GM23338 (cell line): ENCODE measurements at regions not wholly inside any gene's neighbourhood (a gene's known extent, or its start where the extent isn't known, plus 50 kb on each side); places are given as distances from the start of the nearest gene placed in this dataset.

Source experiments
- ATAC-seq: fragments of 200-7000 bp; cut with Tn5 transposase; 3 replicates; pipeline ENCODE4 v1.9.1; 2020
- DNase-seq: peaks from one replicate; pipeline ENCODE4 v3.0.0-alpha.2; 2015; ENCODE audit warnings: low spot score
- H2AFZ ChIP-seq: fragments of 200-600 bp; sonication (generic); 2 replicates; pipeline ENCODE4 v1.8.0; 2016; ENCODE audit warnings: antibody characterized with exemption, mild to moderate bottlenecking, moderate library complexity
- H3F3A ChIP-seq: fragments of 200-600 bp; sonication (generic); replicated peaks from 2 replicates; pipeline ENCODE4 v1.8.0; 2017; ENCODE audit warnings: antibody characterized with exemption, mixed run types, low read depth
- H3K27ac ChIP-seq: fragments of 200-600 bp; sonication (generic); 2 replicates; pipeline ENCODE4 v1.6.1; 2016; ENCODE audit warnings: low read depth
- H3K27me3 ChIP-seq: fragments of 200-600 bp; sonication (generic); 2 replicates; pipeline ENCODE4 v1.8.0; 2016; ENCODE audit warnings: mild to moderate bottlenecking, mixed run types, moderate library complexity; ENCODE audit not compliant: insufficient read depth
- H3K36me3 ChIP-seq: fragments of 200-600 bp; sonication (generic); 2 replicates; pipeline ENCODE4 v1.8.0; 2016; ENCODE audit warnings: mild to moderate bottlenecking; ENCODE audit not compliant: insufficient read depth
- H3K4me1 ChIP-seq: fragments of 200-600 bp; sonication (generic); 2 replicates; pipeline ENCODE4 v1.8.0; 2016; ENCODE audit warnings: mild to moderate bottlenecking, moderate library complexity; ENCODE audit not compliant: insufficient read depth
- H3K4me2 ChIP-seq: fragments of 200-600 bp; sonication (generic); 2 replicates; pipeline ENCODE4 v1.7.1; 2017; ENCODE audit warnings: mixed run types
- H3K4me3 ChIP-seq: fragments of 200-600 bp; sonication (generic); 2 replicates; pipeline ENCODE4 v1.6.1; 2016; ENCODE audit warnings: mixed run types
- H3K79me2 ChIP-seq: fragments of 200-600 bp; sonication (generic); replicated peaks from 2 replicates; pipeline ENCODE4 v1.8.0; 2017; ENCODE audit warnings: mild to moderate bottlenecking; ENCODE audit not compliant: insufficient read depth
- H3K9me2 ChIP-seq: fragments of 200-600 bp; sonication (generic); 2 replicates; pipeline ENCODE4 v1.8.0; 2017; ENCODE audit not compliant: insufficient read depth
- H4K20me1 ChIP-seq: fragments of 200-600 bp; sonication (generic); replicated peaks from 2 replicates; pipeline ENCODE4 v1.8.0; 2017; ENCODE audit warnings: mild to moderate bottlenecking; ENCODE audit not compliant: insufficient read depth
- H3K27ac Mint-ChIP-seq: 2 replicates; pipeline ENCODE4 v1.8.0; 2020; ENCODE audit warnings: inconsistent platforms, mild to moderate bottlenecking, moderate library complexity, mixed read lengths
- H3K27me3 Mint-ChIP-seq: 3 replicates; pipeline ENCODE4 v1.8.0; 2022; ENCODE audit warnings: low read depth, mild to moderate bottlenecking, moderate library complexity, mixed read lengths, inconsistent platforms; ENCODE audit not compliant: insufficient read depth, poor library complexity
- H3K36me3 Mint-ChIP-seq: 3 replicates; pipeline ENCODE4 v1.8.0; 2021; ENCODE audit warnings: low read depth, mild to moderate bottlenecking, inconsistent platforms, moderate library complexity, mixed read lengths
- H3K4me1 Mint-ChIP-seq: 3 replicates; pipeline ENCODE4 v1.8.0; 2020; ENCODE audit warnings: mild to moderate bottlenecking, inconsistent platforms, mixed read lengths
- H3K4me3 Mint-ChIP-seq: 3 replicates; pipeline ENCODE4 v1.8.0; 2021; ENCODE audit warnings: moderate library complexity, mild to moderate bottlenecking, inconsistent platforms, mixed read lengths
- H3K9me3 Mint-ChIP-seq: 3 replicates; pipeline ENCODE4 v1.8.0; 2020; ENCODE audit warnings: moderate library complexity, mild to moderate bottlenecking, inconsistent platforms, mixed read lengths
- CREB1 ChIP-seq: fragments of 250-450 bp; sonication (Bioruptor Pico); IDR thresholded peaks from 2 replicates; pipeline ENCODE4 v1.5.0; 2020; ENCODE audit warnings: low read depth, mild to moderate bottlenecking, moderate library complexity
- CTCF ChIP-seq, 2 experiments: fragments of 200-600 bp in 1 of 2; sonication (generic) in 1 of 2; conservative IDR thresholded peaks; 2 replicates each; pipeline versions ENCODE4 v1.5.1 to v1.6.1; 2016 to 2017; ENCODE audit warnings: antibody characterized with exemption in 2 of 2, low read depth in 2 of 2, mild to moderate bottlenecking in 2 of 2, moderate library complexity in 1 of 2
- ETS1 ChIP-seq: IDR thresholded peaks from 2 replicates; pipeline ENCODE4 v1.6.1; 2016; ENCODE audit warnings: antibody characterized with exemption
- EZH2 ChIP-seq: fragments of 200-600 bp; sonication (generic); IDR thresholded peaks from one replicate; pipeline ENCODE4 v1.8.0; 2017; ENCODE audit warnings: antibody characterized with exemption, mild to moderate bottlenecking, low read depth; ENCODE audit not compliant: unreplicated experiment
- EZH2phosphoT487 ChIP-seq: fragments of 200-600 bp; sonication (generic); IDR thresholded peaks from one replicate; pipeline ENCODE4 v1.8.1; 2018; ENCODE audit warnings: antibody characterized with exemption; ENCODE audit not compliant: unreplicated experiment
- JUNB ChIP-seq: IDR thresholded peaks from one replicate; pipeline ENCODE4 v1.6.1; 2016; ENCODE audit warnings: antibody characterized with exemption; ENCODE audit not compliant: unreplicated experiment
- NANOG ChIP-seq: IDR thresholded peaks from 2 replicates; pipeline ENCODE4 v1.6.1; 2016; ENCODE audit warnings: antibody characterized with exemption, borderline replicate concordance
- POLR2AphosphoS5 ChIP-seq: IDR thresholded peaks from 2 replicates; pipeline ENCODE4 v1.6.1; 2016; ENCODE audit warnings: antibody characterized with exemption, low read depth
- REST ChIP-seq: IDR thresholded peaks from one replicate; pipeline ENCODE4 v1.6.1; 2018; ENCODE audit warnings: antibody characterized with exemption; ENCODE audit not compliant: unreplicated experiment
- STAT1 ChIP-seq: IDR thresholded peaks from one replicate; pipeline ENCODE4 v1.6.1; 2016; ENCODE audit warnings: antibody characterized with exemption; ENCODE audit not compliant: unreplicated experiment
- ZNF114 ChIP-seq: fragments of 250-450 bp; sonication (Bioruptor Pico); IDR thresholded peaks from 2 replicates; pipeline ENCODE4 v1.5.0; 2020; ENCODE audit warnings: mild to moderate bottlenecking, moderate library complexity
- ZNF331 ChIP-seq: fragments of 250-450 bp; sonication (Bioruptor Pico); IDR thresholded peaks from 2 replicates; pipeline ENCODE4 v1.5.0; 2020; ENCODE audit warnings: low read depth, mild to moderate bottlenecking, moderate library complexity
- TF ChIP-seq, protein P1 (sequence below): fragments of 250-450 bp; sonication (Bioruptor Pico); IDR thresholded peaks from 2 replicates; pipeline ENCODE4 v1.5.0; 2020; ENCODE audit warnings: mild to moderate bottlenecking, moderate library complexity

DNA sequence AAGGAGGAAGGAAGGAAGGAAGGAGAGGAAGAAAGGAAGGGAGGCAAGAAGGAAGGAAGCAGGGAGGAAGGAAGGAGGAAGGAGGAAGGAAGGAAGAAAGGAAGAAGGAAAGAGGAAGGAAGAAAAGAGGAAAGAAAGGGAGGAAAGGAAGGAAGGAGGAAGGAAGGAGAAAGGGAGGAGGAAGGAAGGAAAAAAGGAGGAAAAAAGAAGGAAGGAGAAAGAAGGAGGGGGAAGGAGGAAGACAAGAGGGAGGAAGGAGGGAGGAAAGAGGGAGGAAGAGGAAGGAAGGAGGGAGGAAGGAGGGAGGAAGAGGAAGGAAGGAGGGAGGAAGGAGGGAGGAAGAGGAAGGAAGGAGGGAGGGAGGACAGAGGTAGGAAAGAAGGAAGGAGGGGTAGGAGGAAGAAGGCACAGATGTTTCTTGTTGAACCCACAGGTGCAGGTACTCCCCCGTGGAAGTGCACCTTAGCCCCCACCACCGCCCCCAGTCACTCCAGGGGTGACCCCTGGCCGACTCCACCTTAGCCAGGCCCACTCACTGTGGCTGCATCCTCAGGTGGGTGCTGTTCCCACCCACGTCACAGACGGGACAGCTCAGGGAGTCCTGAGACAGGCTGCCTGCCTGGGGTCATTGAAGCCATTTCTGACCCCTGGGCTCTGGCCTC lies 57.9 kb upstream of the TTC34 start:
- no peak overlapping the region for H3K27ac ChIP-seq
- no peak overlapping the region for H3K4me3 ChIP-seq
- Mint-ChIP-seq H3K27me3 (peaks cover 6% of the 10 kb centered on the region), H3K27ac (no peak overlapping the region), H3K4me3 (no peak overlapping the region), H3K36me3 (peaks cover 24% of the 10 kb centered on the region), H3K4me1 (no peaks in the 10 kb centered on the region), H3K9me3 (peaks cover 86% of the 10 kb centered on the region)
- no peaks in the 10 kb centered on the region for H3K79me2 ChIP-seq
- DNase-seq, result no peak
- no peak overlapping the region for H2AFZ ChIP-seq
- H3K4me1 ChIP-seq, result no peaks in the 10 kb centered on the region
- no peaks in the 10 kb centered on the region for H3F3A ChIP-seq
- no peak for ATAC-seq
- H3K9me2 ChIP-seq, result no peaks in the 10 kb centered on the region
- no peaks in the 10 kb centered on the region for H4K20me1 ChIP-seq
- H3K4me2 ChIP-seq, result no peak overlapping the region
- TF ChIP-seq ZNF331 (CRISPR knock-in tag) (no peak), POLR2AphosphoS5 (no peak), REST (no peak), CREB1 (no peak), CTCF (conservative IDR thresholded peaks at IDR 0.05; ENCODE audit: low read depth in 2 of 2) (no peak), ZNF114 (CRISPR knock-in tag) (no peak), EZH2phosphoT487 (no peak), STAT1 (no peak), NANOG (no peak), JUNB (no peak), EZH2 (no peak), ETS1 (no peak)
- TF ChIP-seq, protein P1, sequence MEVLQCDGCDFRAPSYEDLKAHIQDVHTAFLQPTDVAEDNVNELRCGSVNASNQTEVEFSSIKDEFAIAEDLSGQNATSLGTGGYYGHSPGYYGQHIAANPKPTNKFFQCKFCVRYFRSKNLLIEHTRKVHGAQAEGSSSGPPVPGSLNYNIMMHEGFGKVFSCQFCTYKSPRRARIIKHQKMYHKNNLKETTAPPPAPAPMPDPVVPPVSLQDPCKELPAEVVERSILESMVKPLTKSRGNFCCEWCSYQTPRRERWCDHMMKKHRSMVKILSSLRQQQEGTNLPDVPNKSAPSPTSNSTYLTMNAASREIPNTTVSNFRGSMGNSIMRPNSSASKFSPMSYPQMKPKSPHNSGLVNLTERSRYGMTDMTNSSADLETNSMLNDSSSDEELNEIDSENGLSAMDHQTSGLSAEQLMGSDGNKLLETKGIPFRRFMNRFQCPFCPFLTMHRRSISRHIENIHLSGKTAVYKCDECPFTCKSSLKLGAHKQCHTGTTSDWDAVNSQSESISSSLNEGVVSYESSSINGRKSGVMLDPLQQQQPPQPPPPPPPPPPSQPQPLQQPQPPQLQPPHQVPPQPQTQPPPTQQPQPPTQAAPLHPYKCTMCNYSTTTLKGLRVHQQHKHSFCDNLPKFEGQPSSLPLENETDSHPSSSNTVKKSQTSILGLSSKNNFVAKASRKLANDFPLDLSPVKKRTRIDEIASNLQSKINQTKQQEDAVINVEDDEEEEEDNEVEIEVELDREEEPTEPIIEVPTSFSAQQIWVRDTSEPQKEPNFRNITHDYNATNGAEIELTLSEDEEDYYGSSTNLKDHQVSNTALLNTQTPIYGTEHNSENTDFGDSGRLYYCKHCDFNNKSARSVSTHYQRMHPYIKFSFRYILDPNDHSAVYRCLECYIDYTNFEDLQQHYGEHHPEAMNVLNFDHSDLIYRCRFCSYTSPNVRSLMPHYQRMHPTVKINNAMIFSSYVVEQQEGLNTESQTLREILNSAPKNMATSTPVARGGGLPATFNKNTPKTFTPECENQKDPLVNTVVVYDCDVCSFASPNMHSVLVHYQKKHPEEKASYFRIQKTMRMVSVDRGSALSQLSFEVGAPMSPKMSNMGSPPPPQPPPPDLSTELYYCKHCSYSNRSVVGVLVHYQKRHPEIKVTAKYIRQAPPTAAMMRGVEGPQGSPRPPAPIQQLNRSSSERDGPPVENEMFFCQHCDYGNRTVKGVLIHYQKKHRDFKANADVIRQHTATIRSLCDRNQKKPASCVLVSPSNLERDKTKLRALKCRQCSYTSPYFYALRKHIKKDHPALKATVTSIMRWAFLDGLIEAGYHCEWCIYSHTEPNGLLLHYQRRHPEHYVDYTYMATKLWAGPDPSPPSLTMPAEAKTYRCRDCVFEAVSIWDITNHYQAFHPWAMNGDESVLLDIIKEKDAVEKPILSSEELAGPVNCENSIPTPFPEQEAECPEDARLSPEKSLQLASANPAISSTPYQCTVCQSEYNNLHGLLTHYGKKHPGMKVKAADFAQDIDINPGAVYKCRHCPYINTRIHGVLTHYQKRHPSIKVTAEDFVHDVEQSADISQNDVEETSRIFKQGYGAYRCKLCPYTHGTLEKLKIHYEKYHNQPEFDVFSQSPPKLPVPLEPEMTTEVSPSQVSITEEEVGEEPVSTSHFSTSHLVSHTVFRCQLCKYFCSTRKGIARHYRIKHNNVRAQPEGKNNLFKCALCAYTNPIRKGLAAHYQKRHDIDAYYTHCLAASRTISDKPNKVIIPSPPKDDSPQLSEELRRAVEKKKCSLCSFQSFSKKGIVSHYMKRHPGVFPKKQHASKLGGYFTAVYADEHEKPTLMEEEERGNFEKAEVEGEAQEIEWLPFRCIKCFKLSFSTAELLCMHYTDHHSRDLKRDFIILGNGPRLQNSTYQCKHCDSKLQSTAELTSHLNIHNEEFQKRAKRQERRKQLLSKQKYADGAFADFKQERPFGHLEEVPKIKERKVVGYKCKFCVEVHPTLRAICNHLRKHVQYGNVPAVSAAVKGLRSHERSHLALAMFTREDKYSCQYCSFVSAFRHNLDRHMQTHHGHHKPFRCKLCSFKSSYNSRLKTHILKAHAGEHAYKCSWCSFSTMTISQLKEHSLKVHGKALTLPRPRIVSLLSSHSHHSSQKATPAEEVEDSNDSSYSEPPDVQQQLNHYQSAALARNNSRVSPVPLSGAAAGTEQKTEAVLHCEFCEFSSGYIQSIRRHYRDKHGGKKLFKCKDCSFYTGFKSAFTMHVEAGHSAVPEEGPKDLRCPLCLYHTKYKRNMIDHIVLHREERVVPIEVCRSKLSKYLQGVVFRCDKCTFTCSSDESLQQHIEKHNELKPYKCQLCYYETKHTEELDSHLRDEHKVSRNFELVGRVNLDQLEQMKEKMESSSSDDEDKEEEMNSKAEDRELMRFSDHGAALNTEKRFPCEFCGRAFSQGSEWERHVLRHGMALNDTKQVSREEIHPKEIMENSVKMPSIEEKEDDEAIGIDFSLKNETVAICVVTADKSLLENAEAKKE (CRISPR knock-in tag), result no peak
- no peaks in the 10 kb centered on the region for H3K36me3 ChIP-seq
- no peaks in the 10 kb centered on the region for H3K27me3 ChIP-seq
